ENCODE measurements at regions not wholly inside any gene's neighbourhood (a gene's known extent, or its start where the extent isn't known, plus 50 kb on each side); places are given as distances from the start of the nearest gene placed in this dataset.

GRCh38 chr15:34646918-34647317 is 63.5 kb upstream of the GOLGA8B start:
- TF ChIP-seq POLR2A (IDR thresholded peaks at IDR 0.05; ENCODE audit: low read depth, low read length) (no peak), EZH2 (IDR thresholded peaks at IDR 0.05; ENCODE audit: borderline replicate concordance, low read depth, low read length, severe bottlenecking) (no peak), CTCF (IDR thresholded peaks at IDR 0.05; ENCODE audit: extremely low read depth in 1 of 2, insufficient read depth in 1 of 2, low read depth in 1 of 2, low read length in 2 of 2) (no peak), MAX (IDR thresholded peaks at IDR 0.05; ENCODE audit: insufficient read depth, insufficient read length) (no peak)
